A549 (cell line): ENCODE measurements at regions not wholly inside any gene's neighbourhood (a gene's known extent, or its start where the extent isn't known, plus 50 kb on each side); places are given as distances from the start of the nearest gene placed in this dataset.

Experiments used
- ATAC-seq, 2 experiments: fragments of 200-7000 bp in 1 of 2; fragments of >200 bp in 1 of 2; cut with Nextera tagmentation in 1 of 2; cut with Tn5 transposase in 1 of 2; 3 replicates each; pipeline versions ENCODE4 v1.8.0 to v1.9.1; 2018 to 2020; ENCODE audit warnings: mild to moderate bottlenecking in 1 of 2, moderate library complexity in 1 of 2
- CTCF ChIA-PET: fragments of 300-600 bp; sonication (Branson Sonifier 250); formaldehyde crosslinking; extraction: SDS; loops from one replicate; lab custom pipeline; 2021; ENCODE audit warnings: antibody characterized with exemption, inconsistent platforms; lab: Yijun Ruan, JAX
- POLR2A ChIA-PET: fragments of 350-600 bp; formaldehyde crosslinking; extraction: SDS; loops from one replicate; lab custom pipeline; 2021; ENCODE audit warnings: antibody characterized with exemption, inconsistent platforms; lab: Yijun Ruan, JAX
- DNase-seq, 2 experiments: peaks; one replicate each; pipeline versions ENCODE4 v3.0.0 to v3.0.0-alpha.2; 2011 to 2016; ENCODE audit warnings: low read depth in 1 of 2, low spot score in 1 of 2
- FAIRE-seq: peaks from 2 replicates; lab custom pipeline; 2011; peaks lifted over from hg19 to GRCh38; lab: Jason Lieb, UNC
- H3K27ac ChIP-seq, 2 experiments: fragments of >200 bp; sonication (Bioruptor Twin); formaldehyde crosslinking; 3 replicates each; pipeline ENCODE4 v1.5.1; 2016 to 2017
- H3K4me1 ChIP-seq: fragments of >200 bp; sonication (Bioruptor Twin); formaldehyde crosslinking; 3 replicates; pipeline ENCODE4 v1.6.1; 2016
- H3K4me2 ChIP-seq: fragments of >200 bp; sonication (Bioruptor Twin); formaldehyde crosslinking; 3 replicates; pipeline ENCODE4 v1.6.1; 2016
- H3K4me3 ChIP-seq: fragments of >200 bp; sonication (Bioruptor Twin); formaldehyde crosslinking; 3 replicates; pipeline ENCODE4 v1.5.1; 2016
- H3K9me3 ChIP-seq: fragments of >200 bp; sonication (Bioruptor Twin); formaldehyde crosslinking; 3 replicates; pipeline ENCODE4 v1.6.1; 2016
- ATOH8 ChIP-seq: fragments of 250-450 bp; sonication (Bioruptor Pico); IDR thresholded peaks from 2 replicates; pipeline ENCODE4 v1.5.0; 2020; ENCODE audit warnings: low read depth, mild to moderate bottlenecking, moderate library complexity
- CHD4 ChIP-seq: fragments of 200-600 bp; sonication (generic); IDR thresholded peaks from 2 replicates; pipeline ENCODE4 v1.6.1; 2016; ENCODE audit warnings: antibody characterized with exemption, mild to moderate bottlenecking, borderline replicate concordance
- CTCF ChIP-seq: fragments of >200 bp; sonication (Bioruptor Twin); formaldehyde crosslinking; IDR thresholded peaks from 3 replicates; pipeline ENCODE4 v1.5.1; 2016
- E2F6 ChIP-seq: IDR thresholded peaks from 2 replicates; pipeline ENCODE4 v1.6.1; 2012; ENCODE audit warnings: low read depth, borderline replicate concordance
- EHMT2 ChIP-seq: fragments of 200-600 bp; sonication (generic); IDR thresholded peaks from 2 replicates; pipeline ENCODE4 v1.6.1; 2016; ENCODE audit warnings: antibody characterized with exemption, low read depth, mild to moderate bottlenecking, moderate library complexity
- FOXS1 ChIP-seq: fragments of 250-450 bp; sonication (Bioruptor Pico); IDR thresholded peaks from 2 replicates; pipeline ENCODE4 v1.5.0; 2020; ENCODE audit warnings: mild to moderate bottlenecking, moderate library complexity
- HDAC2 ChIP-seq: fragments of 200-600 bp; sonication (generic); IDR thresholded peaks from 2 replicates; pipeline ENCODE4 v1.6.1; 2016
- HES2 ChIP-seq: fragments of >200 bp; sonication (Bioruptor Twin); formaldehyde crosslinking; IDR thresholded peaks from 2 replicates; pipeline ENCODE4 v1.6.1; 2016
- HOXA7 ChIP-seq: fragments of 250-450 bp; sonication (Bioruptor Pico); IDR thresholded peaks from 2 replicates; pipeline ENCODE4 v1.5.0; 2020; ENCODE audit warnings: mild to moderate bottlenecking, moderate library complexity
- HOXB13 ChIP-seq: fragments of 250-450 bp; sonication (Bioruptor Pico); IDR thresholded peaks from 2 replicates; pipeline ENCODE4 v1.5.0; 2020; ENCODE audit warnings: low read depth, mild to moderate bottlenecking, moderate library complexity
- KDM1A ChIP-seq: fragments of 200-600 bp; sonication (generic); IDR thresholded peaks from 2 replicates; pipeline ENCODE4 v1.6.1; 2016; ENCODE audit warnings: low read depth, mild to moderate bottlenecking
- MAX ChIP-seq: IDR thresholded peaks from 2 replicates; pipeline ENCODE4 v1.6.1; 2012
- MAZ ChIP-seq: fragments of 150-350 bp; IDR thresholded peaks from 2 replicates; pipeline ENCODE4 v1.6.1; 2014; ENCODE audit warnings: antibody characterized with exemption, low read depth, low read length, borderline replicate concordance
- NR3C1 ChIP-seq: fragments of >200 bp; sonication (Bioruptor Twin); formaldehyde crosslinking; IDR thresholded peaks from 3 replicates; pipeline ENCODE4 v1.6.1; 2017
- POLR2AphosphoS2 ChIP-seq: conservative IDR thresholded peaks from 2 replicates; pipeline ENCODE4 v1.6.1; 2012; ENCODE audit warnings: low read length, improper control_type of control experiment, inconsistent platforms
- RARB ChIP-seq: fragments of 250-450 bp; sonication (Bioruptor Pico); IDR thresholded peaks from 2 replicates; pipeline ENCODE4 v1.8.0; 2021; ENCODE audit warnings: mild to moderate bottlenecking, moderate library complexity
- RCOR1 ChIP-seq: fragments of 150-350 bp; IDR thresholded peaks from 2 replicates; pipeline ENCODE4 v1.6.1; 2014; ENCODE audit warnings: antibody characterized with exemption, low read length, low read depth
- USF2 ChIP-seq: fragments of 450-650 bp; IDR thresholded peaks from 2 replicates; pipeline ENCODE4 v1.6.1; 2014; ENCODE audit warnings: antibody characterized with exemption
- ZC3H11A ChIP-seq: fragments of 450-650 bp; IDR thresholded peaks from 2 replicates; pipeline ENCODE4 v1.6.1; 2014; ENCODE audit warnings: antibody characterized with exemption, mild to moderate bottlenecking
- WGBS: methylation state at CpG from one replicate; pipeline ENCODE4 v1.1.6; 2017; ENCODE audit errors: missing lambda C conversion rate; 5-methylcytosine and 5-hydroxymethylcytosine counted together

- ATAC-seq (no peak), DNase-seq (no peak), FAIRE-seq (no peak)
- no peak overlapping the region for H3K4me2 ChIP-seq
- POLR2A ChIA-PET, result no interaction called here
- no peak for TF ChIP-seq HOXA7
- no peak for TF ChIP-seq FOXS1 (CRISPR knock-in tag)
- TF ChIP-seq RARB (CRISPR knock-in tag), result no peak
- TF ChIP-seq CHD4, result no peak
- TF ChIP-seq HDAC2, result no peak
- no peak for TF ChIP-seq KDM1A
- TF ChIP-seq ZC3H11A, result no peak
- no peak for TF ChIP-seq RCOR1
- TF ChIP-seq HES2, result no peak
- H3K27ac ChIP-seq, result no peak overlapping the region
- CTCF ChIA-PET, result interaction anchor here (1.0 to 1.3 kb wide), 2 partner anchors 9 to 22 kb away, joined by 3 to 4 read pairs; no protein-coding TSS in a partner anchor
- no peak overlapping the region for H3K4me3 ChIP-seq
- WGBS, result 64% methylated on average over 13 of the region's 13 CpGs
- no peaks in the 10 kb centered on the region for H3K4me1 ChIP-seq
- no peaks in the 10 kb centered on the region for H3K9me3 ChIP-seq
These were observed 154.4 kb downstream of the ABCC12 start for GRCh38 chr16:48001324-48001895.

GRCh38 chr16:48000622-48001021 lies 155.2 kb downstream of the ABCC12 start:
- H3K4me2 ChIP-seq, result no peak overlapping the region
- H3K4me1 ChIP-seq, result no peaks in the 10 kb centered on the region
- ChIA-PET POLR2A (no interaction called here), CTCF (interaction anchor here (1.0 kb wide), 1 partner anchor 10 kb away, joined by 4 read pairs; no protein-coding TSS in a partner anchor)
- no peak overlapping the region for H3K4me3 ChIP-seq
- DNase-seq, result no peak
- no peak overlapping the region for H3K27ac ChIP-seq
- TF ChIP-seq E2F6 (no peak), USF2 (no peak), NR3C1 (no peak), MAZ (no peak), HOXB13 (CRISPR knock-in tag) (no peak), HES2 (no peak), POLR2AphosphoS2 (no peak), FOXS1 (CRISPR knock-in tag) (no peak), MAX (no peak), ZC3H11A (no peak), ATOH8 (CRISPR knock-in tag) (no peak), CHD4 (no peak), CTCF (no peak), EHMT2 (no peak)
- FAIRE-seq, result no peak
- H3K9me3 ChIP-seq, result no peaks in the 10 kb centered on the region
- WGBS, result 33% methylated on average over 3 of the region's 3 CpGs
- no peak for ATAC-seq
